Femur (tissue), 1 donor: ENCODE measurements at regions not wholly inside any gene's neighbourhood (a gene's known extent, or its start where the extent isn't known, plus 50 kb on each side); places are given as distances from the start of the nearest gene placed in this dataset.
"Not testable (repeated sequence)": the region's sequence is repeated elsewhere in the genome, so short reads cannot be mapped to it uniquely, and the experiment has no call there.

ENCODE experiments used
- DNase-seq: peaks from one replicate; pipeline ENCODE4 v3.0.0-alpha.2; 2017

DNA sequence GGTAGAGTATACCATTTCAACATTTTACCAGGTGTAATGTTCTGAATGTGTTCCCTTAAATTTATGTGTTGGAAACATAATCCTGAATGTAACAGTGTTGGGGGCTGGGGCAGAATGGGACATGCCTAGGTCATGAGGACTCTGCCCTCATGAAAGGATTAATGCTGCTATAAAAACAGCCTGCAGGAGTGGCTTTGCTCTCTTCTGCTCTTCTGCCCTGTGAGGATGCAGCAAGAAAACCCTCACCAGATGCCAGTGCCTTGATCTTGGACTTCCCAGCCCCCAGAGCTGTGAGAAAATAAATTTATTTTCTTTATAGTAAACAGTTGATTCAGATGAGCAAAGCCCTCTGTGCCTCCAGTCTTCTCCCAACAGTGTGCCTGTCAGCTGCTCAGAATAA lies 326.0 kb upstream of the ONECUT1 start:
- no peak for DNase-seq

DNA sequence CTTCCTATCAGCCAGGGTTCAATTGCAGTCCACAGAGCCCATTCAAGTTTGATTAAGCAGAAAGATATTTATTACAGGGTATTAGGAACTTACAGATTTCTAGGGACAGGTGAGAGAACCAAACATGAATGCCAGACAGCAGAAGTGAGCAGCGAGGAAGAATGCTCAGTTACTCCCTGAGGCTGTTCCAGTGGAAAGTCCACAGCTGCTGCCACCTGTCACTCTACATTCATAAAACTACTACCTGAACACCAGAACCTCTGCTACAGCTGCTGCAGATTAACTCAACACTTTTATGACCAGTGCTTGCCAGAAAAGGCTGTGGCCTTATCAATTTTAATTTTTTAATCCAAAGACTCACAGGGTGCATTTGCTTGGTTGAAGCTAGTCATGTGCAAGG lies 325.4 kb upstream of the ONECUT1 start:
- DNase-seq, result no peak

DNA sequence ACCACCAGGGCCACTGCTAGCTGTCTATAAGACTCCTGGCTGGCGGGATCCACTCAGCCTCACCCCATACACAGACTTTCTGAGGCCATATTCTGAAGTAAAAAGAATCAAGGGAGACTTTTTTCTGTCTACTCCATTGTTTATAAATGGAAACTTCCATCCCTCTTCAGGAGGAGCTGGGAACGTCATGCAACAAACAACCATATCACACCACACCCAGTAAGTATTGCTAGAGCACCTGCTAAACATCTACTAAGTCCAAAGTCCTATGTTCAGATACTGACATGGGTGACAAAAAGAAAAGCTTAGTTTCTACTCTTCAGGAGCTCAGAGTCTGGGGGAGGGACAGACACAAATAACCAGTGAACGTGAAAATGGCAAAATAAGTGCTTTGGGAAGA lies 324.8 kb upstream of the ONECUT1 start:
- no peak for DNase-seq

DNA sequence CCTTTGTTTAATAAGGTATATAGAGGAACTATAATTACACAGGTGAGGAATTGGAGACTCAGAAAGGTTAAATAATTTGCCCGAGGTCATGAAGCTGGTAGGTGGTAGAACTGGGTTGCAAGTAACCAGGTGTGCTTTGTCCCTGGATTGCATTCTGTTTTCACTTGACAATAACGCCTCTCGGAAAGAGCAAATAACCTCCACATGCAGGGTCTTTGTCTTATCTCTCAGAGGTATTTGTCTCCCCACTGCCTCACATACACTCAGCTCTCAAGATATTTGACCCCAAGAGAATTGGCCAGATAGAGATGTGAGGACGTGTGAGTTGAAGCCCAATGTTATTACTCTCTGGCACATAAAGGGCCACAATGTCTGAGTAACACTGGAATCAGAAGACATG lies 320.9 kb upstream of the ONECUT1 start:
- no peak for DNase-seq

DNA sequence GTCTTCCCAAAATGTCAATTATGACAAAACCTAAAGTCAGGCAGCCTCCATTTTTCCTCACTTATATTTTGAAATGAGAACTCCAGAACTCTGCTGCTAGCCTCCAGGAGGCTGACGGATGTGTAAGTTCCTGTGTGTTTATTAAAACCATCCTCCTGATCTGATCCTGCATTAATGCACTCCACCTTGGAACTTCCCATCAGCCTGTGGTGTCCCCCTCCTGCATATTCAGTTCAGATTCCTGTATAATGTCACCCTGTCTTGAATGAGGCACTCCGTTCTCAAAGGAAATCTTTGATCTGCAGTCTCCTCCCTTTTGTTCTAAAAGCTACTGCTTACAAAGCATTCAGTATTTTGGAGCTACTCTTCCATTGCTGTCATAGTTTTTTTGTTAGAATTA lies 318.2 kb upstream of the ONECUT1 start:
- DNase-seq, result no peak

DNA sequence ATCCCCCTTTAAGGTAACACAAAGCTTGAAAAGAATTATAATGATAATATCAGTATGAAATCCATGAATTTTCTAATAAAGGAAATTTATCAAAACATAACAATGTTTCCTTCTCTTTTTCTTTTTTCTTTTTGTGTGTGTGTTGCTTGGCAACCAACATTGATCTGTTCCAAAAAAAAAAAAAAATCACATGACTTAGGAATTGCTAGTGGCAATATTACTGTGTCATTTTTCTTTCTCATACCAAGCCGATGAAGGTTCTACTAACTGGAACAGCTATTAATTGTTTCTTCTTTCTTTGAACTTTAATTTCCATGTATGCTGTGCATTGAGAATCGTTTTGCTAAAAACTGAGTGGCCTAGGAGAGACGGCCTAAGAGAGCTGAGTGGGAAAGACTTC lies 317.7 kb upstream of the ONECUT1 start:
- DNase-seq, result no peak

DNA sequence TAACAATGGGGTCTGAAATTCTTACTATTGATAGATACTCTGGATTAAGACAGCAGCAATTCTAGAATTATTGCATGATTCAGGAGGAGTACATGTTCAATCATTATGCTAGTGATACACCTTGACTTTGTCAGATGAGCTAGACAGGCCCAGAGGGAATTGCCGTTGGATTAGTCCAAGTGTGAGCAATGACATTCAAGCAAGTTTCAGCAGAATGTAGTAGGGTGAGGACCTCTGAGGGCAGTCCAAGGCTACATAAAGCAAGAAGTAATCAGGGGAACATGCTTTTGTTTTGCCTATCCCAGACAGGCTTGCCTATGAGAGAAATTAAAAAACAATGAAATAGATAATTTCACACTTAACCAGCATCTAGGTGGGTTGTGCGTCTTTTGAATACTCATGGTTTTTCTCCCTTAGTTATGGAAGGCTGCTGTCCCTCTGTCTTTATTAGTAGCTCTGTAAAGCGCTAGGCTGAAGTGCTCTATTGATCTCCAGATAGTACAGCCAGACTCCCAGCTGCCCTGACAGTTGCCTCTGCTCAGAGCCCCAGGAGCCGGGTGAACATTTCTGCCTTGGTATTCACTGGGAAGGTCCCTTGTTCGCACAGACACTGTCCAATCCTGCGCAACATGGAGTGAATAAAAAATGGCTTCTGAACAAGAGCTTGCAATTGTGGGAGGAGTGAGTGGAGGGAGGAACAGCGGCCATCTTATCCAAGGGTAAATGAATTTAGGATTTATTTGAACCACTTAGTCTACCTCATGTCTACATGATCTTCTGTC lies 316.6 kb upstream of the ONECUT1 start:
- DNase-seq, result no peak

DNA sequence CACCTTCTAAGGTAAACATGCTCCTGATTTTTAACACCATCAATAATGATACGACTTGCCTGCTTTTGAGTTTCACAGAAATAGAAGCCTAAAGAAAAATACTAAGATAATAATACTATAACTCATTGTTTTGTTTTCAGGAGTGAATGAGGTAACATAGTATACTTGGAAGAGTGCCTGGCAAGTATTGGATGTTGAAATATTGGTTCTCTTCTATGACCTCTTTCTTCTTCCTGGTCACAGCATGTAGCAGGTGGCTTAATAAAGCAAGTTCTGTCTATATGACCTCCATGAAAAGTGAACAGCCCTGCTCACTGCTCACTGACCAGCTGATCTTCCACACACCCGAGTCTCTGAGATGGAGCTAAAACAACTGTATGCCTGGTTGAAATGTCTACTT lies 312.3 kb upstream of the ONECUT1 start:
- DNase-seq, result no peak

DNA sequence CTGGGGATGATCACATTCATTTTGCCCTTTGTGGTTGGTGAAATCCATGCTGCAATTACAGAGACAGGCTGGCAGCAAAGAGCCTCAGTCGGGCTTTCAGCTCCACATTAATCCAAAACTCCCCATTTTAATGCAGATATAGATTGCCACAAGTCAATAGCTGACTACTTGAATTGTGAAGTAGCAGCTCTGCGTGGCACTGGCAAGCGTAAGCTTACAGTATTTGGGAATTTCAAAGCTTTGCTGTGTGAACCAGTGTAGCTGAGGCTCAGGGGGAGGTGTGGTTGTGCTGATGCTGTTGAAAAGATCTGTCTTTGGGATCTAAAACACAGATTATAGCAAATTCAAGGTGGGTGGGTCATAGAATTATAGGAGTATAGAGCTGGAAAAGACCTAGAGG lies 290.3 kb upstream of the ONECUT1 start:
- no peak for DNase-seq

DNA sequence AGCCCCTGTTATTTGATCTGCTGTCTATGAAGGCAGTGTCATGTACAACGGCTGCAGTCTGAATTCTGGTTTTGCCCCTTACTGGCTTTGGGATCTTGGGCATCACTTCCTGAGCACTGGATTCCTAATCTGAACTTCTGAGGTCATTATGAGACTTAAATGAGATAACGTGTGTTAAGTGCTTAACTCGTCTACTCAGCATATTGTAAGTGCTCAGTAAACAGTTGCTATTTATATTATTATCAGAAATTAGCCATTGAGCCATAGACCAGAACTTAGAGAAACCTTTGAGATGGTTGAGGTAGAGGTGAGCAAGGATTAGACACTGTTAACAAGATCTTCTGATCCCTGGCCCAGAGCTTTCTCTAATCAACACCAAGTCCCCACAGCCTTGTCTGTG lies 284.1 kb upstream of the ONECUT1 start:
- DNase-seq, result no peak

DNA sequence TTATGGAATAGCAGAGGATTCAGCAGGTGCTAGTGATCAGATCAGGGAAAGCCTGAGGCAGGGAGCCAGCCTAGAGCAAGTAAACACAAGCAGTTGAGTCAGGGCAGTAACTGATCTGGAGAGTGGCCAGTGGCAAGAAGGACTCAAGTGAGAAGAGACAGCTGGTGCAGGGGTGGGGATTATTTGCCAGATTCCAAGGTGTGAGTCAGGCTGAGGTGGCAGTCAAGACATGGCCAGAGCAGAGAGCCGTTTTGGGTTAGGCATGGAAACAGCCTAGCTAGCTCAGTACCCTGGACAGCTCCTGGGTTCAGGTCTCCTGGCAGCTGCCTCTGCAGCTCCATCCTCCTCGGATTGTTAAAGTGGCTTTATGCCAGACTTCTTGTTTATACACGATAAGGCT lies 281.9 kb upstream of the ONECUT1 start:
- peak; percentile 31 for DNase-seq

DNA sequence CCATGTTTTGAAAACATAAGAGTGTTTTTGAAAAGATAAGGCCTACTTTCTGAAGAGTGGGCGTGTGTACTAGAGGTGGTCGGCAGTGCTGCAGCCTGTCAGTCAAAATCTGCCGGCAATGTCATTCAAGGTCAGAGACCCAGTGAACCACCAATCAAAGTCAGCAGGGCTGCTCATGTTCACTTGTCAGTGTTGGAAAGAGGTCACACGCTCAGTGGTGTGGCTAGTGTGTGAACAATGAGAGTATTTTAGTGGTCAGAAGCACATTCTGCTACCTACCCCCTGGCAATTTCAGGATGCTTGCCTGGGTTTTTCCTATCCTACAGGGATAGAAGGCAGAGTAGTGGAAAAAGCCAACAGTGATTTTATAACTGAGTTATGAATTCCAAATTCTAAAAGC lies 278.5 kb upstream of the ONECUT1 start:
- no peak for DNase-seq

DNA sequence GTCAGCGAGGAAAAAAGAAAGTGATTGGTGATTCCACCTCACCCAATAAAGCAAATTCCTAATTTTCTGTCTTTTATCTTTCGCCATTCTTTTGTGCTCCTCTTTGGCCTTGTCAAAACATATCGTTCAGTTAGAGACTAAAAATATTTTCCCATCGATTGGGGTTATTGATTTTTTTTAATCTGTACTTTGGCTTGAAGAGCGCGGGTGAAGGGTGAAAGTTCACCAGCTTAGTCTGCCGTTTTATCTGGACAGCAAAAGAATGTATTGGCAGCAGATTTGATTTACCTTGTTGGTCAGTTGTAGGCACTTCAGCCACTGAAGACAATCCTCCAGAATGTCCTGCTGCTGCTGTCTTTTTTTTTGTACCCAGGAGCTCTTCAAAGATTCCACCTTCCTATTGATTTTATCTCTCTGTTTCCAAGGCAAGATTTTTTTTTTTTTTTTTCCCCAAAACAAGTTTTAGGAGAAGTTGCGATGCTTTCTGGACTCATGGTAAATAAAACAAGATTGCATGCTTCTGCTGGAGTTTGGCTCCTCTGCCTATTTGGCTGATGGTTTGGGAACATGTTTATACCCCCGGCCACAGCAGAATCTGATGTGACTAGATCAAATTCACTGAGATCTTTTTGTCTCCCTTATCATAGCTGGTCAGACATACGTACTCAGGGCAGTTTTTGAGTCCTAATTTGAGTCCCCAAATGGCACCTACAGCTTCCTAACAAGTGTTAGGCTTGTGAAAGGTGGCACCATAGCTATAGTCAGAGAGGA lies 269.3 kb upstream of the ONECUT1 start:
- no peak for DNase-seq

DNA sequence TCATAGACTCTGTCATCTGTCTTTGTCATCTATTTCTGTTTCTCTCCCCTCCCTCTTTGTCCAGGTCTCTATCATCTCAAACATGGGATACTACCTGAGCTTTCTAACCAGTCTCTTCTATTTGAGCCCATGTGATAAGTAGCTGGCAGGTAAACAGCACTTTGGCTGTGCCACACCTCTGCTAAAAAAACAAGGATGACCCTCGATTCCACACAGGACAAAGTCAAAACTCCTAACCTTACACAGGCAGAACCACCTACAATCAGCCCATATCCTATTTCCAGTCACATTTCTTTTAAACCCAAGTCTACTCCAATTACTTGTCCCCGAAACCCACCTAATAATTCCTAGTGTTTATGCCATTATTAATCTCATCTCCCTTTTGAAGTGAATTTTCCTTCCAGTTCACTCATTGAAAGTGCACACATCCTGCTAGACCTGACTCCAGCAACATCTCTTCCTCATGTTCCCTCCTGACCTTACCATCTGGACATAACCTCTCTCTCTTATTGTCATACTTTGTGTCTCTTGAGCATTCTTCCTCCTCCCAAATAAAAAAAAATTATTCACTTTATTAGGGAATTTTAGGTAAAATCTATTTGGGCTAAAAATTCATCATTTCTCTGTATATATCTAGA lies 256.1 kb upstream of the ONECUT1 start:
- DNase-seq, result no peak

DNA sequence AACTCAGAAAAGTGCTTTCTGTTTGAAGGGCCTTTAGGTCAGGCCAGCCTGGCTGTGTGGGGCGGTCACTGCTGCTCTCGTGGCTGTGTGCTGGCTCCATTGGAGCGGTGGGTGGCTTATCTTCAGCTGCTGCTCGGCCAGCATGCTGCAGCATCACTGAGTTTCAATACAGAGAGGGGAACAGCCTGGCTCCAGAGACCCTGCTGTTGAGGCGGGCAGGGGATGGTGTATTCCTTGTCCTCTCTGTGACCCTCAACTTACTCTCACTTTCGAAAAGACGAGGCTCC lies 248.5 kb upstream of the ONECUT1 start:
- no peak for DNase-seq

DNA sequence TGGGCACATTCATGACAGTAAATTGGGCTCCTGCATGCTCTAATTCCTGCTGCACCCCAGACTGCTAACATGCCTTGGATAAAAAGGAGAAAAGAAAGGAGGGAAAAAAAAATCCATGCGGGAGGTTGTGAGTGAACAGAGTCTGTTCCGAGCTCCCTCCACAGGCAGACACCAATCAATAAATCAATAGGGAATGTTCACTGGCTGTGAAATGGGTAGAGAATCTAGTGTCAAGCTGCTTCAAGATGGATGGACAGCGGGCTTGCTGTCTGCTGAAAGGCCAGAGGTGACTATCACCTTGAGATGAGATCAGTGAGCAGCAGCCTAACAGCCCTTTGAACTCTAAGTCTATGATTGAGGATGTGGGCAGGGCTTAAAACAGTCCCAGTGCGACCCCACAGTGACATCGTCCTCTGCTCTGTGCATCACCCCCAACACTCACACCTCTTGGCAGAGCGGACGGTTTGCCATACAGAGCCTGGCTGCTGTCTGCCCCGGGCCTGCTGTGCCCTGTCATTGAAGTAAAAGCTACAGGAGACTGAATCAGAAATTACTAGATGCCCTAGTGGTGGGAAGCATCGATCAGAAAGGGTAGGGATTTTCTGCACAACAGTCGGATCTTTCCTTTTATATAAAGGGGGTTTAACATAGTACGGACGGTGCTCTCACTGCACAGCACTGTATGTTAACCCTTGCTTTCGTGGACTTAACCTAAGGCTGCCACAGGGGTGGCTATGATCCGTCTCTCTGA lies 247.9 kb upstream of the ONECUT1 start:
- DNase-seq, result no peak

DNA sequence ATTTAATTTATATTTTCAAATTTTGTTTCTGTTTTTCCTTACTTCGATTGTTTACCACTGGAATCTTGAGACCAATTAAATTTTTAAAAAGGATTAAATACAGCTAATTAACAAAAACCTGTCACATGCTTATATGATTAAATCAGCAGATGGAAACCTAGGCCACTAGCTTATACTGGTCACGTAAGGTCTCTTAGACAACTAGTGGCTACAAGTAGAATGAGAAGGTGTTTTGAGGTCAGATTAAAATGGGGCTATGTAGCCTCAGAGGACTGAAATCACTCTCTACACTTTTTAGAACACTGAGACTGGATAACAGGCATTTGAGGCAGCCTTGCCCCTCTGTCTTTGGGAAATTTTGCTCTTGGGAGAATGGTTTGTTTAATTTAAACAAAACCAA lies 246.5 kb upstream of the ONECUT1 start:
- no peak for DNase-seq

DNA sequence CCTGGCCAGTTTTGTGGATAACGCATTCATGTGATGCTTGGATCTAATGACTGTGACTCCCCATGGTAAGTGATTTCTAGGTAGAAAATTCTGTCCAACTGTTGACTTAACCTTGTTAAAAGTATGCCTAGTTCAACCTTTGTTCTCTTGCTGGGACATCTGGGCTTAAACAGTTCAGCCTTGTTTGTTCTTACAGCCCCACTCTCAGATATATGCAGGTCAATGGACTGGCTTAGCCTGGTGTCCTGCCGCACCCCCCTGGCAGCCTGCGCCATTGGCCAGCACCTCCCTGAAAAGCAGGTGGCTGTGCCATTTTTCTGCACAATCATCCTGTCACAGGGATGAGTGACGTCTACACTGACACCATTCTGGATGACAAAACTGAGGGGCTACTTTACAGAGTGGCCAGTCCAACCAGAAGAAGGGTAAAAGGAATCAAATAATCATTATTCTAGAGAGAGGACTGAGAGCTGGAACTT lies 244.7 kb upstream of the ONECUT1 start:
- no peak for DNase-seq

DNA sequence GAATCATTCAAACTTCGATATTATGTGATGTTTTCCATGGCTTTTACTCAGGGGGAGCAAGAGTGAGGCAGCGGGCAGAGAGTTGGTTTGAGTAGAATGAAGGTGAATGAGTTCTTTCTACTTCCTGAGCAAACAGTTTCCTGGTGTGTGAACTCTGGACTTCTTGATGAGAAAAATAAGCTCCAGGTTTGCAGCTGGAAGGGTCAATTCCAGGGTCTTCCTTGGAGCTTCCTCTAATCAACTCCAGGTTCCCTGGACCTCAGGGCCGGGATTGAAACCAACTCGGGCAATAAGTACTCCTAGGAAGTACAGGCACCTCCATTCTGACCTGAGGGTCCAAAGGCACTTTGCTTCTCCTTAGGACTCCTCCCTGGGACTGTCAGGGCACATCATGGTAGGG lies 243.6 kb upstream of the ONECUT1 start:
- DNase-seq, result no peak

DNA sequence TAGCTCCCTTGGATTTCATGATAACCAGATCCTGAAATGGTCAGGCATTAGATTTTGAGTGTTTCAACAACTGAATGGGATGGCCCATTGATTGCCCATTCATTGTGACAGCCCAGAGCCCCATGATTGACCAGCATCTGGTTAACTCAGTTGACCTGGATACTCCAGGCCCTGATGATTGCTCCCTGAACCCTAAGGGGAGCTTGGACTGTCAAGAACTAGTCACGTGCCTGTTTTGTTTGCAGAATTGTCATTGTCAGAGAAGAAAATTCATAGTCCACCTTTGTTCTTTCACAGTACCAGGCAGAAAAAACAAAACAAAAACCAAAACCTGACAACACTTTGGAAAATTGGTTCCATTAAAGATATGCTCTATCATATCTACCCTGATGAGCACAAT lies 241.3 kb upstream of the ONECUT1 start:
- DNase-seq, result no peak

DNA sequence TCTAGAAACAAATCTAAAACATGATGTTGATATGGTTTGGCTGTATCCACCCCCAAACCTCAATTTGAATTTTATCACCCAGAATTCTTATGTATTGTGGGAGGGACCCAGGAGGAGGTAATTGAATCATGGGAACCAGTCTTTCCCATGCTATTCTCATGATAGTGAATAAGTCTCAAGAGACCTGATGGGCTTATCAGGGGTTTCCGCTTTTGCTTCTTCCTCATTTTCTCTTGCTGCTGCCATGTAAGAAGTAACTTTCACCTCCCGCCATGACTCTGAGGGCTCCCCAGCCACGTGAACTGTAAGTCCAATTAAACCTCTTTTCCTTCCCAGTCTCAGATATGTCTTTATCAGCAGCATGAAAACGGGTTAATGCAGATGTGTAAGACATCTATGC lies 232.7 kb upstream of the ONECUT1 start:
- no peak for DNase-seq

DNA sequence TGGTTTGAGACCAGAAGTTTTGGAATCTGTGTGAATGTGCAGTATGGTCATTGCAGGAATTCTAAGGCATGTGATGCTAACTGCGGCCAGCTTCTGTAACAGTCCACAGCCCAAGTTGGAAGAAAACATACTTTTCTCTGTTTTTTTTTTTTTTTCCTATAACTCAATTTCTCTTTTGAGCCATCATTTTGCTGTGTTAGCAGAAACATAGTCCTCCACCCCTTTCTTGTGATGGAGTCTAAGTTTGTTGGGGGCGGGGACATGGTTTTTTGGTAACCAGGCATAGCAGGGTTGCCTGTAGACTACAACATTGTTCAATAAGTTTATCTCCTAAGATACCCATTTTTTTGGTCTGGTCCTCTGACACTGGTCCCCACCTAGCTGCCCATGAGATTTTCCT lies 223.2 kb upstream of the ONECUT1 start:
- DNase-seq, result no peak

DNA sequence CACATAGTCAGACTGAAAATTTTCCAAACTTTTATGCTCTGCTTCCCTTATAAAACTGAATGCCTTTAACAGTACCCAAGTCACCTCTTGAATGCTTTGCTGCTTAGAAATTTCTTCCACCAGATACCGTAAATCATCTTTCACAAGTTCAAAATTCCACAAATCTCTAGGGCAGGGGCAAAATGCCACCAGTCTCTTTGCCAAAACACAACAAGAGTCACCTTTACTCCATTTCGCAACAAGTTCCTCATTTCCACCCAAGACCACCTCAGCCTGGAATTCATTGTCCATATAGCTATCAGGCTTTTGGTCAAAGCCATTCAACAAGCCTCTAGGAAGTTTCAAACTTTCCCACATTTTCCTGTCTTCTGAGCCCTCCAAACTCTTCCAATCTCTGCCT lies 221.6 kb upstream of the ONECUT1 start:
- not testable (repeated sequence) for DNase-seq

DNA sequence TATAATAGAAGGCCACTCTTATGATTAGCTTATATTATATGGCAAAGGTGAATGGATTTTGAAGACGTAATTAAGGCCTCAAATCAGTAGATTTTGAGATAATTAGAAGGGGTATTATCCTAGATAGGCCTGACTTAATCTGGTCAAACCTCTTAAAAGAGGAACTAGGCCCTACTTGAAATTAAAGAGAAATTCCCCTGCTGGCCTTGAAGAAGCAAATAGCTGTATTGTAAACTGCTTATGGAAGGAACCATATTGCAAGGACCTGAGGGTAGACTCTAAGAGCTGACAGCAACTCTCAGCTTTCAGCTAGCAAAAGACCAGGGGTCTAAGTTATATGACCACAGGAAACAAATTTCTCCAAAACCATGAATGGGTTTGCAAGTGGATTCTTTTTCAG lies 219.0 kb upstream of the ONECUT1 start:
- DNase-seq, result no peak
